HuH-7.5 (cell line): ENCODE measurements at regions not wholly inside any gene's neighbourhood (a gene's known extent, or its start where the extent isn't known, plus 50 kb on each side); places are given as distances from the start of the nearest gene placed in this dataset.
"Not testable (repeated sequence)": the region's sequence is repeated elsewhere in the genome, so short reads cannot be mapped to it uniquely, and the experiment has no call there.

ENCODE experiments used
- DNase-seq: peaks from one replicate; pipeline ENCODE4 v3.0.0; 2011; ENCODE audit warnings: low spot score

DNA sequence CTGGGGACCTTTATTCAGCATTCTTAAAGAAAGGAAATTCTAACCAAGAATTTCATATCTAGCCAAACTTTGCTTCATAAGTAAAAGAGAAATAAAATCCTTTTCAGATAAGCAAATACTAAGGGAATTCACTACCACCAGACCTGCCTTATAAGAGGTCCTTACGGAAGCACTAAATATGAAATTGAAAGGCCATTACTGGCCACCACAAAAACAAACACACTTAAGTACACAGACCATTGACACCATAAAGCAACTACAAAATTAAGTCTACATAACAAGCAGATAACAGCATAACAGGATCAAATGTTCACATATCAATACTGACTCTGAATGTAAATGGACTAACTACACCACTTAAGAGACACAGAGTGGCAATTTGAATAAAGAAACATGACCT lies 361.4 kb upstream of the POU5F2 start:
- DNase-seq, result no peak

DNA sequence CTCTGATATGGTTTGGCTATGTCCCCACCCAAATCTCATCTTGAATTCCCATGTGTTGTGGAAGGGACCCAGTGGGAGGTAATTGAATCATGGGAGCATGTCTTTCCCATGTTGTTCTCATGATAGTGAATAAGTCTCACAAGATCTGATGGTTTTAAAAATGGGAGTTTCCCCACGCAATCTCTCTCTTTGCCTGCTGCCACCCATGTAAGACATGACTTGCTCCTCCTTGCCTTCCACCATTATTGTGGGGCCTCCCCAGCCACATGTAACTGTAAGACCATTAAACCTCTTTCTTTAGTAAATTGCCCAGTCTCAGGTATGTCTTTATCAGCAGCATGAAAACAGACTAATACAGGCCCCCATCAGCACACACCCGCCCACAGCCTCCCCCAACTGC lies 356.0 kb upstream of the POU5F2 start:
- not testable (repeated sequence) for DNase-seq

DNA sequence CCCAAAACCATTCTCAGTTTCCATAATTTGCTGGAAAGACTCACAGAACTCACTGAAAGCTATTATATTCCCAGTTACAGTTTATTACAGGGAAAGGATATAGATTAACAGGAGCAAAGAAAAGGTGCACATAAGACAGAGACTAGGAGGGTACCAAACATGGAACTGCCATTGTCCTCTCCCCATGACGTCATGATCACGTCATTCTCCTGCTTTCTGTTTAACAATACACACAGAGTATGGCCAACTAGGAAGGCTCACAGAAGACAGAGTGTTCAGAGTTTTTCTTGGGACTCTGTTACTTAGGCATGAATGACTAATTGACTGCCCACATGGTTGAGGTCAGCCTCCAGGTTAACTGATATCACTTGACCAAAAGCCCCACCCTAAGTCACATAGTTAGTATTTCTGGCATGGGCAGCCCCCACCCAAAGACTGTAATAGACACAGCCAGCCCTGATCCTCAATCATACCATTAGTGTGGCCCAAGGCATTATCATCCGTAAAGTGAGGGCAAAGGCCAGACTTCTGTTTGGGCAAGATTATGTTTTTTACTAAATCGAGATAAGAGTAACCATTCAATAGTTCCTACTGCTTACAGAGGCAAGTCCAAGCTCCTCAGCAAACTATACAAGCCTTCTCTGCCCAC lies 353.5 kb upstream of the POU5F2 start:
- DNase-seq, result no peak

DNA sequence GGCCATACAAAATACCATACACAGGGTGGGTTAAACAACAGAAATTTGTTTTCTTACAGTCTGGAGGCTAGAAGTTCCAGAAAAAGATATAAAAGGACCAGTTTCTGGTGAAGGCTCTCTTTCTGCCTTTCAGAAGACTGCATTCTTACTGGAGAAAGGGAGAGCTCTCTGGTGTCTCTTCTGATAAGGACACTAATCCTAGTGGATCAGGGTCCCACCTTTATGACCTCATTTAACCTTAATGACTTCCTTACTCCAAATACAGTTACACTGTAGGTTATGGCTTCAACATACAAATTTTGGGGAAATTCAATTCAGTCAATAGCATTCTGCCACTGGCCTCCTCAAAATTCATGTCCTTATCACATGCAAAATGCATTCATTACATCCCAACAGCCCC lies 351.9 kb upstream of the POU5F2 start:
- no peak for DNase-seq

DNA sequence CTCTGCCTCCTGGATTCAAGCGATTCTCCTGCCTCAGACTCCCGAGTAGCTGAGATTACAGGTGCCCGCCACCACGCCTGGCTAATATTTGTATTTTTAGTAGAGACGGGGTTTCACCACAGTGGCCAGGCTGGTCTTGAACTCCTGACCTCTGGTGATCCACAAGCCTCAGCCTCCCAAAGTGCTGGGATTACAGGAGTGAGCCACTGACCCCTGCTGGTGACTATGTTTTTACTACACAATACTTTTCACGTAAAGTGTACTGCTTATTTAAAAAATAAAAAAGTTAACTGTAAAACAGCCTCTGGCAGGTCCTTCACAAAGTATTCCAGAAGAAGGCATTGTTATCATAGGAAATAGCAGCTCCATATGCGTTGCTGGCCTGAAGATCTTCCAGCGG lies 345.2 kb upstream of the POU5F2 start:
- DNase-seq, result not testable (repeated sequence)

DNA sequence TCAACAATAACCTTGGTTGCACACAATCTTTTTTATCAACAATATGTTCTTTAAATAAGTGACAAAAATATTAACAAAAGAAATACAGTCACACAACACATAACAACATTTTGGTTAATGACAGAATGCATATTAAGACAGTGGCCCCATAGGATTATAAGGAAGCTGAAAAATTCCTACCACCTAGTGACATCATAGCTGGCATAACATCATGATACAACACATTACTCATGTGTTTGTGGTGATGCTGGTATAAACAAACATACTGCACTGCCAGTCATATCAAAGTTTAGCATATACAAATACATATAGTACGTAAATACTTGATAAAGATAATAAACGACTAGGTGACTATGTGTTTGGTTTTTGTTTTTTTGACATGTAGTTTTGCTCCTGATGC lies 344.8 kb upstream of the POU5F2 start:
- no peak for DNase-seq

DNA sequence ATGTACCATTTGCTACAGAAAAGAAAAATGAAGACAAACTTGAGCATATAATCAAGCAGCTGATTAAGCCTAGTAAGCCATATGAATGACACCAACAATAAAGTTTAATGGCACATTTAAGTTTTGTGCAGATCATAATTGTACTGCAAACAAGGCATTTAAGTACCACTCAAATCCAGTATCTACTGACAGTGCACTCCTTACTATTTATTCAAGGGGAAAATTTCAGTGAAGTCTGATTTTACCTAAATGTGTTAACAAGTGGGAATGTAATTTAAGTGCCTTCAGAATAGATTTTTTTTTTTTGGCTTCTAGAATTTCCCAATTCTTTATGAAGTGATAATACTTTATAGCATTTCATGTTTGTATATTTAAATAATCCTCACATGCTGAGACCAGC lies 341.0 kb upstream of the POU5F2 start:
- DNase-seq, result no peak

DNA sequence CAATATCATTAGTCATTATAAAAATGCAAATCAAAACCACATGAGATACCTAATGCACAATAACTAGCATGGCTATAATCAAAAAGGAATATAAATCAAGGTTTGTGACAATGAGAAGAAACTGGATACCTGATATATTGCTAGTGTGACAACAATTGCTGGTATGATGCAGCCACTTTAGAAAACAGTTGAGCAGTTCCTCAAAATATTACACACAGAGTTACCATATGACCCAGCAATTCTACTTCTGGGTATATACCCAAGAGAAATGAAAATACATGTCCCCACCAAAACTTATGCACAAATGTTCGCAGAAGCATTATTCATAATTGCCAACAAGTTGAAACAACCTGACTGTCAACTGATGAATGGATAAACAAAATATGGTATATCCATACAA lies 339.7 kb upstream of the POU5F2 start:
- no peak for DNase-seq

DNA sequence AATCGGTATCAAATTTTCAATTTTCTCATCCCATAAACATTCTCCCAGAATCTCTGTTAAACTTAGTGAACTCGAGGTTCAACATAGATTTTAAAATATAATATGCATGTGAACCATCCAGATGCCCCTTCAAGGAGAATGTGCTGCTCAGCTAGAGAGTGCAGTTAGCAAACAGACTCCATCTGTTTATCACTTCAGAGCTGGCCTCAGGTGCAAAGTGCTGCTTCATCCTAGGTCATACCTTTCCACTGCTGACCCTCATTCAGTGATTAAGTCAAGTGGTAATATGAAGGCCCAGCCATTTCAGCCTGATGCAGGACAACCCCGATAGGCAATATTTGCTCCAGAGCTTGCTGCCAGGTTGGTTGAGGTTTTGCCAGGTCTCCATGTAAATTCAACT lies 339.0 kb upstream of the POU5F2 start:
- DNase-seq, result no peak

DNA sequence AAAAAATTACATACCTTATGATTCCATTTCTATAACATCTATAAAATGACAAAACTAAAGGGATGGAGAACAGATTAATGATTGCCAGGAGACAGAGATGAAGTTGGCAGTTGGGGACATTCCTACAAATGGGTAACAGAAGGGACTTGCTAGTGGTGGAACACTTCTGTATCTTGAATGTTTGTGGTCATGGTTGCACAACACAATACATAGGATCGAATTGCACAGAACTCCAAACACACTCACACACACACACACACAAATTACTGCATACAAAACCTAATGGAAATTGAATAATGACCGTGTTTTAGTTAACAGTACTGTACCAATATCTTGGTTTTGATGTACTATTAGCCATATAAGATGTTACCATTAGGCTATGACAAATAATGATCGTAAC lies 330.7 kb upstream of the POU5F2 start:
- no peak for DNase-seq

DNA sequence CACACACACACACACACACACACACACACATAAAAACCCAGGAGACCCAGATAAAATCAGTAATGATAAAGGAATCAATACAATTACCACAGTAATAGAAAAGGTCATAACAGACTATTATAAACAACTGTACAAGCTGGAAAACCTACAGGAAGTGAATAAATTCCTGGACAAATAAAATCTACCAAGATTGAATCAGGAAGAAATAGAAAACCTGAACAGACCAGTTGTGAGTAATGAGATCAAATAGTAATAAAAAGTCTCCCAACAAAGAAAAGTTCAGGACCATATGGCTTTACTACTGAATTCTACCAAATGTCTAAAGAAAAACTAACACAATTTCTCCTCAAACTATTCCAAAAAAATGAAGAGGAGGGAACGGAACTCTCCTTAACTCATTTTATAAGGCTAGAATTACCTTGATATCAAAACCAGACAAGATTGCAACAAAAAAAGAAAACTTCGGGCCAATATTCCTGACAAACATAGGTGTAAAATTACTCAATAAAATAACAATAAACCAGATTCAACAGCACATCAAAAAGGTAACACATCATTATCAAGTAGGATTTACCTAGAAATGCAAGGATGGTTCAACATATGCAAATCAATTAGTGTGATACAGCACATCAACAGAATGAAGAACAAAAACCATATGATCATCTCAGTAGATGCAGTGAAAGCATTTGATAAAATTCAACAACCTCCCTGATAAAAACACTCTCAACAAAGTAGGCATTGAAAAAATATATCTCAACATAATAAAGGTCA lies 325.2 kb upstream of the POU5F2 start:
- no peak for DNase-seq

DNA sequence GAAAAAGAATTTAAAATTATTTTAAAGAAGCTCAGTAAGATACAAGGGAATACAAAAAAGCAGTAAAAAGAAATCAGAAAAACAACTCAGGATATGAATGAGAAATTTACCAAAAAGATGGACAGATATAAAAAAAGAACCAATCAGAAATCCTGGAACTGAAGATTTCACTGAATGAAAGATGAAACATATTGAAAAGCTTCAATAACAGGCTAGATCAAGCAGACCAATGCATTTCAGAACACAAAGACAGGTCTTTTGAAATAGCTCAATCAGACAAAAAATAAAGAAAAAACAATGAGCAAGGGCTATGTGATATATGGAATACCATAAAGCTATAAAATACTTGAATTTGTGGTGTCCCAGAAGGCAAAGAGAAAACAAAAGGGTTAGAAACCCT lies 322.6 kb upstream of the POU5F2 start:
- no peak for DNase-seq

DNA sequence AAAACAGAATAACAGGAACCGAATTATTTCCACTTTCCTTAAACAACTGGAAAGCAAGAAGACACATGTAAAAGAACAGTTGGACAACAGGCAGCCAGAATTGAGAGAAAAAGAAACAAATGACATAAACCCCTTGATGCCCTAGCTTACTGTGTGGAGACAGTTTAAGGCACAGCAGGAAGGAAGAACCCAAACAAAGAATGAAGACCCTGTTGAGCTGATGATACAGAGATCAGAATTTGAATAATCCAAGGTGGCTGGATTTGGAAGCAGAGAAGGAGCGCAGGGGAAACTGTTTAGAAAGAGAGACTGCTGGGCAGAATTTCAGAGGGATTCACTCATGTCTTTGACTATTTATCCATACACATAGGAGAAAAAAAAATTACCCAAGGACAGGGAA lies 316.3 kb upstream of the POU5F2 start:
- DNase-seq, result no peak

DNA sequence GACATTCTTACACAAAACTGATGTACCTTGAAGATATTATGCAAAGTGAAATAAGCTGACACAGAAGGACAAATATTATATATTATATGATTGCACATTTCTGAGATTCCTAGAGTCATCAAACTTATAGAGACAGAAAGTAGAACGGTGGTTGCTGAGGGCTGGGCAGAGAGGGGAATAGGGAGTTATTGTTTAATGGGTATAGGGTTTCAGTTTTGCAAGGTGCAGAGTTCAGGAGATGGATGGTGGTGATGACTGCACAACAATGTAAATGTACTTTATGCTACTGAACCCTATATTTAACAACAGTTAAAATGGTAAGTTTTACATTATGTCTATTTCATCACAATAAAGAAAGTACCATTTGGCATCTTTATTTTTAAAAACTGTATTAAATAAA lies 315.8 kb upstream of the POU5F2 start:
- no peak for DNase-seq

DNA sequence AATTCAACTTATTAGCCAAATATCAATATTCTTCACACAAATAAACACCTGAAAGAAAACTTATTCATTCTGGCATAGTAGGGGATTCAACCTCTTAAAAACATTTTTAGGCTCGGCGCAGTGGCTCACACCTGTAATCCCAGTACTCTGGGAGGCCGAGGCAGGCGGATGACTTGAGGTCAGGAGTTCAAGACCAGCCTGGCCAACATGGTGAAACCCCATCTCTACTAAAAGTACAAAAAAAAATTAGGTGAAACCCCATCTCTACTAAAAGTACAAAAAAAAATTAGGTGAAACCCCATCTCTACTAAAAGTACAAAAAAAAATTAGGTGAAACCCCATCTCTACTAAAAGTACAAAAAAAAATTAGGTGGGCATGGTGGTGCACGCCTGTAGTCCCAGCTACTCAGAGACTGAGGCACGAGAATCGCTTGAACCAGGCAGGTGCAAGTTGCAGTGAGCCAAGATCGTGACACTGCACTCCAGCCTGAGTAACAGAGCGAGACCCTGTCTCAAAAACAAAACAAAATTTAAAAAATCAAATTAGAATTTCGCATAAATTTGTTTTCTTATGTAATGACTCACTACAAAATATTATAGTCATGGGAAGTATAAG lies 308.0 kb upstream of the POU5F2 start:
- not testable (repeated sequence) for DNase-seq

DNA sequence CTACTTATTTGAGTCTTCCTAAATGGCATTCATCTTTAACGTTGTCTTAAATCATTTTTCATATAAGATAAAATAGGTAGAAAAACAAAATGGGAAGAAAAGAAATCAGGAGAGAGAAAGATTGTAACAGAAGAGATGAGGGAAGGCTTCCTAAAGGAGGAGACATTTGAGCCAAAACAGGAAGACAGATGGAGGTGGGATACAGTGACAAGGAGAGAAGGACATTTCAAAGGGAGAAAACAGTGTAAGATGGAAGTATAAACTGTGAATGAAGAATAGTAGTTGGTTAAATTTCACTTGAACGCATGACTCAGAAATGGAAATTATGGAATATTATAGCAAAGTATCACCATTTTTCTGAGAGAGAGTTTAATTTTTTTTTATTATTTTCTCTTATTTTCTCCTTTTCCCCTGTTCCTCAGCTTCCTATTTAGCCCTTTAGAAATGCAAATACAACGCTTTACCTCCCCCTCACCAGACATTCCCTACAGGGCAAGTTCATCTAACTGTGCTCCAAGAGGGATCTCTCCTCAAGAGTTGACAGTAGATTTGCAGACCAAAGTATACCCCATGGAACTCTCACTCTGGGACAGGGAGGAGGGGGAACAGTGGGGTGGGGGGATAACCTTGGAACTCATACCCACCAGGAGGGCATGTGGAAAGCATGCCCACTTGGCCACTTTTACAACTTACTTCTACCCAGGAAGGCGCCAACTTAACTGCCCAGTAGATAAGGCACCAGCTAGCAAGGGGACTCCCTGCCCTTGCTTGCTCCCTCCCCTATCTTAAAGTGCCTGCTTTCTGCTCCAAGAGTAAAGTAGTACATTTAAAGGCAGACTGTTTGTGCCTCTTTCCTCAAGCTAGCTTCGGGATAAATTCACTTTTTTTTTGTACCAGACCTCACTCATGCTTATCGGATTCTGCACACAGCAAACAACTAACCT lies 304.7 kb upstream of the POU5F2 start:
- no peak for DNase-seq

DNA sequence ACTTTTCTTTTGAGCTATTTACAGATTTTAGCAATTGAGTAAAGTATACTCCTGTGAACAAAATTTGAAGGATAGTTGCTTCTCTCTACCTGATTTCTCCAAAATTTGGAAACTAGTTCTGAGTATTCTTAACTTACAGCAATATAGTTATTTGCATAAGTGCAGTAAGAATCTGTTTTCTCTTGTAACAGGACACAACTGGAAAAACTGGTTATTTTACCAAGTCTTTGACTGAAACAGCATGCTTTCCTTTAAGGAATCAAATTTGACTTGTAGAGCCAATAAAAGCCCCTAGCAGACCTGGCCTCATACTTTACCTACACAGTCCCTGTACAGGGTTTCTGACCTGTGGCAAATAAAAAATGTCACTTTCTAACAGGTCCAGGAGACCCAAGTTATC lies 301.9 kb upstream of the POU5F2 start:
- no peak for DNase-seq

DNA sequence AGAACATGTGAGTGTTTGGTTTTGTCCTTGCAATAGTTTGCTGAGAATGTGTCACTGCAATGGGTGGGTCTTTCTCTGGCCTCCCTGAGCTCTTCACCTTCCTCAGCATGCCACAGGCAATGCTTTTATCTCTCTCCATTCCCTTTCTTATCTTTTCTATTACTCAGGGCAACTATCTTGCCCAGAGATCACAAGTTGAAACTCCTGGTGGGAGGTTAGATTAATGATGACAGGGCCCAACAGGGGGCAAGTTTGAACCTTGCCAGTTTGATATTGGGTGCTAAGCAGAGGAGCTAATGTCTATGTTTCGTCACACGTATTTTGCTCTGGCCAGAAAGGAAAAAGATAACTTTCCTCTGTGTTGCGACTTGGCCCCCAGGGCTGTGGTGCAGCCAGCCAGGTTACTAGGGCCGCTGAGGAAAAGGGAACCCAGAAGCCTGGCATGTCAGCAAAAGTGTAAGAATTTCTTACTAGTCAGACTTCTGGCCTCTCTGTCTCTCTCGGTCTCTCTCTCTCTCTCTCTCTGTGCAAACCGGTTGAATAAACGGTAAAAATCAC lies 299.3 kb upstream of the POU5F2 start:
- no peak for DNase-seq

DNA sequence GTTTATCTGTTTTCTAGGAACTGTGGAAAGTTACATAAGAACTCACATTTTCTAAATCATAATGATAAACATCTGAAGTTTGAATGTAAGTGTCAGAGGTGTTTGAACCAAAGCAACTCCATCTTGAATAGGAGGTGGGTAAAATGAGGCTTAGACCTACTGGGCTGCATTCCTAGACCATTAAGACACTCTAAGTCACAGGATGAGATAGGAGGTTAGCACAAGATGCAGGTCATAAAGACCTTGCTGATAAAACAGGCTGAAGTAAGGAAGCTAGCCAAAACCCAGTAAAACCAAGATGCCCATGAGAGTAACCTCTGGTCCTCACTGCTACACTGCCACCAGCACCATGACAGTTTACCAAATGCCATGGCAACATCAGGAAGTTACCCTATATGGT lies 297.7 kb upstream of the POU5F2 start:
- no peak for DNase-seq

DNA sequence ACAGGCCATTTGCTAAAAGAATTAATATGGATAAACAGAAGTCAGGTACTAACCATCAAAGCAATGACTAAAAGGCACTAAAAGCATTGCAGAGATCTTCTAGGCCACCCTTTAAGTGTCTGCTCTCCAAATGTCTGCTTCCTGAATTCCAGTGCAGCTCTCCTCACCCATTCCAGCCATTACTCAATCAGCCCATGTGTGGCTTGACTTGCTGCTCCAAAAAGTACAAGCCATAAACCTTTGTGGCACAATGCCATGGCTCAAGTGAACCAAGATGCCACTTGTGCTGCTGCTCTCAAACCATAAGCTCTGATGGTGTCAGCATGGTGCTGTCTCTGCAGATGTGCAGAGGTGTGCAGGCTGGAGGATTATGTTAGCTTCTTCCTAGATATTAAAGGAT lies 290.2 kb upstream of the POU5F2 start:
- DNase-seq, result no peak

DNA sequence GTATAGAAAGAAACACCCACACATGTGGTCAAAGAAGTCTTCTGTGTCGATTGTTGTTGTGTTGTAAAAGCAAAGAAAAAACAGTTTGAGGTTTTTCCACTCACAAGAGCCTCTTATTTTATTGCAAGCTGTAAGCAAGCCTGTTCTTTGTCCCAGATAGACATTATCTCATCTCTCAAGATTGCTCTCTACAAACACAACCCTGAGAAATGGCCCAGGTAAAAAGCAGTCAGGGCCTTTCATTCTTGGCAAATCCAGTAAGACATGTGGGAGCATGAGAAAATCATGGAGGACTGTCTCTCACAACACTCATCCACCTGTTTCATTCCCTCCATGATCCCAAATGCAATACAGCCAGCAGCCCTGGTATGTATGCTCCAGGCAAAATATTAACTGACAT lies 286.6 kb upstream of the POU5F2 start:
- DNase-seq, result no peak

DNA sequence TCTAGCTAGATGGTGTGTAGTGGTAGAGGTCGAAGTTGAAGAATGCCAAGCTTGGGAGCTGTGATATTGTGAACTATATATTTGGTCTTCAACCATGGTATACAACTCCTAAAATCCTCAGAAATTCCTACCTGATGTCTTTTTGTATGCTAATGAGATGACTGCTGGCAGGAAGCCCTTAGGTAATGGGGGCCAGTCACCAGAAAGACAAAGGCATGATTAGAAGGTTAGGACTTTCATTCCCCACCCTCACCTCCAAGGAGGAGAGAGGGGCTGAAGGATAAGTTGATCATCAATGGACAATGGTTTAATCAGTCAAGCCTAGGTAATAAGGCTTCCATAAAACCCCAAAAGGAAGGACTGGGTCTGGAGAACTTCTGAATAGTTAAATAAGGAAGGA lies 285.7 kb upstream of the POU5F2 start:
- no peak for DNase-seq
